Keratinocyte (primary cell): ENCODE measurements at regions not wholly inside any gene's neighbourhood (a gene's known extent, or its start where the extent isn't known, plus 50 kb on each side); places are given as distances from the start of the nearest gene placed in this dataset.

ENCODE experiments used
- DNase-seq: peaks from one replicate; pipeline ENCODE4 v3.0.0-alpha.2; 2011; ENCODE audit warnings: low read depth, missing footprints, low spot score
- FAIRE-seq: peaks from 2 replicates; lab custom pipeline; 2011; peaks lifted over from hg19 to GRCh38; lab: Jason Lieb, UNC
- H2AFZ ChIP-seq: 2 replicates; pipeline ENCODE4 v1.6.0; 2012; ENCODE audit warnings: low read length, control low read depth, inconsistent platforms; ENCODE audit not compliant: control insufficient read depth
- H3K27ac ChIP-seq: 2 replicates; pipeline ENCODE4 v1.5.1; 2011; ENCODE audit warnings: low read length; ENCODE audit not compliant: control insufficient read depth, insufficient read depth
- H3K27me3 ChIP-seq: 3 replicates; pipeline ENCODE4 v1.6.0; 2011; ENCODE audit warnings: low read length; ENCODE audit not compliant: control insufficient read depth, insufficient read depth; ENCODE audit errors: extremely low read depth
- H3K36me3 ChIP-seq, 2 experiments: 2 replicates in 1 of 2; 3 replicates in 1 of 2; pipeline ENCODE4 v1.5.1; 2011; ENCODE audit warnings: low read length in 2 of 2, mild to moderate bottlenecking in 1 of 2; ENCODE audit not compliant: control insufficient read depth in 2 of 2, insufficient read depth in 2 of 2; ENCODE audit errors: extremely low read depth in 1 of 2
- H3K4me1 ChIP-seq: 3 replicates; pipeline ENCODE4 v1.5.1; 2011; ENCODE audit warnings: low read length; ENCODE audit not compliant: control insufficient read depth, insufficient read depth; ENCODE audit errors: extremely low read depth
- H3K4me2 ChIP-seq: 3 replicates; pipeline ENCODE4 v1.6.0; 2011; ENCODE audit warnings: low read depth, low read length; ENCODE audit not compliant: control insufficient read depth, insufficient read depth; ENCODE audit errors: extremely low read depth
- H3K4me3 ChIP-seq, 3 experiments: fragments of 200-600 bp in 1 of 3; sonication (generic) in 1 of 3; 2 replicates in 2 of 3; 3 replicates in 1 of 3; pipeline ENCODE4 v1.5.1; 2011 to 2016; ENCODE audit warnings: low read length in 3 of 3, mild to moderate bottlenecking in 3 of 3, control low read depth in 2 of 3, inconsistent platforms in 1 of 3, low read depth in 1 of 3, mixed read lengths in 1 of 3, mixed run types in 1 of 3, moderate library complexity in 1 of 3; ENCODE audit not compliant: control insufficient read depth in 2 of 3, insufficient read depth in 2 of 3; ENCODE audit errors: extremely low read depth in 1 of 3
- H3K79me2 ChIP-seq: 2 replicates; pipeline ENCODE4 v1.6.0; 2012; ENCODE audit warnings: low read length; ENCODE audit not compliant: control insufficient read depth, insufficient read depth
- H3K9ac ChIP-seq: 3 replicates; pipeline ENCODE4 v1.6.0; 2011; ENCODE audit warnings: low read length; ENCODE audit not compliant: control insufficient read depth, insufficient read depth; ENCODE audit errors: extremely low read depth
- H3K9me1 ChIP-seq: 3 replicates; pipeline ENCODE4 v1.6.0; 2011; ENCODE audit warnings: low read length; ENCODE audit not compliant: control insufficient read depth, insufficient read depth; ENCODE audit errors: extremely low read depth
- H3K9me3 ChIP-seq: 2 replicates; pipeline ENCODE4 v1.5.1; 2012; ENCODE audit warnings: low read depth, low read length; ENCODE audit not compliant: control insufficient read depth
- H4K20me1 ChIP-seq: 3 replicates; pipeline ENCODE4 v1.6.0; 2011; ENCODE audit warnings: low read length; ENCODE audit not compliant: control insufficient read depth, insufficient read depth; ENCODE audit errors: extremely low read depth
- EZH2 ChIP-seq: IDR thresholded peaks from one replicate; pipeline ENCODE4 v1.6.1; 2012; ENCODE audit warnings: inconsistent platforms, mild to moderate bottlenecking, low read length, moderate library complexity
- dilution Hi-C: fragments of 300-500 bp; cut with MboI; formaldehyde crosslinking; loops from one replicate; pipeline ENCODE4 v1.7.0; 2020; ENCODE audit warnings: low sequenced_read_pairs; ENCODE audit not compliant: extremely low pct_ligation_motif_present
- TF ChIP-seq, protein P1 (sequence below), 3 experiments: IDR thresholded peaks in 1 of 3; conservative IDR thresholded peaks in 1 of 3; optimal IDR thresholded peaks in 1 of 3; 2 replicates in 2 of 3; 3 replicates in 1 of 3; pipeline versions ENCODE3 to v1.5.1; 2011; ENCODE audit warnings: low read length in 3 of 3, mild to moderate bottlenecking in 3 of 3, moderate library complexity in 2 of 3, control low read depth in 1 of 3, inconsistent platforms in 1 of 3; ENCODE audit not compliant: insufficient read depth in 2 of 3; ENCODE audit errors: extremely low read depth in 1 of 3

DNA sequence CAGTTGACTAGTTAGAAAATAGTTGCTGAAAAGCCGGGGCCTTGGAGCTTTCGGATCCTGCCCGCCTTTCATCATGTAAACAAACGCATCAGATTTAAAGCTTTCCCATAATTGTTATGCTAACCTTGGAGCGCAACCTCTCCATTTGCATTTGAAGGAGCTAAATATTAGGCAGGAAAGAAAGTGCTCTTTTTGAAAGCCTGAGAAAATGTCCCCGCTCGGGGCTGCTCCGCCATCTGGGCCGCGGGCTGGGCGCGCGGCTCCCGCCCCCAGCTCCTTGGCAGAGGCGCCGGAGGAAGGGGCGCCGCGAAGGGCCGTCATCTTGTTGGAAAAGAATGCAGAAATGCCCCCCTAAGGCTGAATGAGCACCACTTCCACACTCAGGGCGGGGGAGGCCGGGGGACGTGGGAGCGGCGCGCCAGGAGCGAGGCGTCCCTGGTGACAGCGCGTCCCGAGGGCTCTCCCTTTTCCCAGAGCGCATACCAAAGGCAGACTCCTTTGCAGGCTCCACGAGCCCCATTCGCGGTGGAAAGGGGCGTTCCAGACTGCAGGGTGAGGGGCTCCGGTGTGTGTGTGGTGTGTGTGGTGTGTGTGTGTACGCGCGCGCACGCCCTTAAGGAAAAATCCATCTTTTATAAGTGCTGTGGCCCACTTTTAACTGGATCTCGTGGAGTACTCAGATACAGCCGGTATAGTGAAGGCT, 145.6 kb upstream of the ID4 start:
- peak; percentile 19 for TF ChIP-seq EZH2
- TF ChIP-seq, protein P1, sequence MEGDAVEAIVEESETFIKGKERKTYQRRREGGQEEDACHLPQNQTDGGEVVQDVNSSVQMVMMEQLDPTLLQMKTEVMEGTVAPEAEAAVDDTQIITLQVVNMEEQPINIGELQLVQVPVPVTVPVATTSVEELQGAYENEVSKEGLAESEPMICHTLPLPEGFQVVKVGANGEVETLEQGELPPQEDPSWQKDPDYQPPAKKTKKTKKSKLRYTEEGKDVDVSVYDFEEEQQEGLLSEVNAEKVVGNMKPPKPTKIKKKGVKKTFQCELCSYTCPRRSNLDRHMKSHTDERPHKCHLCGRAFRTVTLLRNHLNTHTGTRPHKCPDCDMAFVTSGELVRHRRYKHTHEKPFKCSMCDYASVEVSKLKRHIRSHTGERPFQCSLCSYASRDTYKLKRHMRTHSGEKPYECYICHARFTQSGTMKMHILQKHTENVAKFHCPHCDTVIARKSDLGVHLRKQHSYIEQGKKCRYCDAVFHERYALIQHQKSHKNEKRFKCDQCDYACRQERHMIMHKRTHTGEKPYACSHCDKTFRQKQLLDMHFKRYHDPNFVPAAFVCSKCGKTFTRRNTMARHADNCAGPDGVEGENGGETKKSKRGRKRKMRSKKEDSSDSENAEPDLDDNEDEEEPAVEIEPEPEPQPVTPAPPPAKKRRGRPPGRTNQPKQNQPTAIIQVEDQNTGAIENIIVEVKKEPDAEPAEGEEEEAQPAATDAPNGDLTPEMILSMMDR (optimal IDR thresholded peaks at IDR 0.05 in 1 of 3, IDR thresholded peaks at IDR 0.05 in 1 of 3, conservative IDR thresholded peaks at IDR 0.05 in 1 of 3; ENCODE audit: extremely low read depth in 1 of 3, insufficient read depth in 2 of 3, low read length in 3 of 3) = no peak
- Histone ChIP-seq H3K27ac (no peak overlapping the region), H3K9me1 (no peaks in the 10 kb centered on the region), H3K36me3 (no peaks in the 10 kb centered on the region), H2AFZ (no peak overlapping the region), H3K27me3 (peaks cover 23% of the 10 kb centered on the region), H3K4me1 (no peaks in the 10 kb centered on the region), H3K9me3 (no peaks in the 10 kb centered on the region), H3K4me3 (no peak overlapping the region), H3K9ac (no peak overlapping the region), H4K20me1 (no peaks in the 10 kb centered on the region), H3K79me2 (no peaks in the 10 kb centered on the region), H3K4me2 (no peak overlapping the region)
- dilution Hi-C loops = no loop called here
- DNase-seq = no peak
- no peak for FAIRE-seq

DNA sequence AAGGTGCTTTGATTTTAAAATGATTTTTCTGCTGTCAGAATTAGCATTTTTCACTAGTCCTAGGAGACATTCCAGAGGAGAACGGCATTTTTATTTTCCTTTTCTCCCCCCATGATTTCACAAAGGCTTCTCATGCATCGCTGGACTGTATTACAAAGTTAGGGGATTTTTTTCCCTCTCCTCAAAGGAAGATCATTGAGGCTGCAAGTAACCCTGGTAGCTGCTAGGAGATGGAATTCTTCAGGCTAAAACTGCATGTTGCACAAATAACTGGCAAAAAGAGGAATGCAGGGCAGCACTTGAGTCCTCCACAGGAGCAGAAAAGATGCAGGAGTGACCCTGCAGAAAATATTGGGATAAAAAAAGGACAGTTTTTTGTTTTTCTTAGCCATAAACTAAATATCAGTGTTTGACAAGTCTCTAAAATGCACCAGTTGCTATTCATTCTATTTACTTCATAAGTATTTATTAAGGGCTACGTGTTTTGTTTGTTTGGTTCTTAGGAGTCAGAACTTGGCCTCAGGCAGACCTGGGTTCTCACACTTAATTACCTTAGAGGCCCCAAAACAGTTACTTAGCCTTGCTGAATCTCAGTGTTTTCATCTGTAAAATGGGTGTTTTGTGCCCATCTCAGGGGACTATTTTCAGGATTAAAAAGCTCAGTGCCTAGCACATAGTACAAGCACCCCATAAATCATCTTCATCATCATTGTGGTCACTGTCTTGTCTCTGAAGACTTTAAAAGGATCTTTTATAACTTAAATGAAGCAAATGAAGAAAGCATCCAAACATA, 144.5 kb upstream of the ID4 start:
- Histone ChIP-seq H3K79me2 (no peaks in the 10 kb centered on the region), H3K27ac (no peak overlapping the region), H3K36me3 (no peaks in the 10 kb centered on the region), H3K9ac (no peak overlapping the region), H3K9me1 (no peaks in the 10 kb centered on the region), H2AFZ (no peak overlapping the region), H3K9me3 (no peaks in the 10 kb centered on the region), H3K27me3 (peaks cover 23% of the 10 kb centered on the region), H4K20me1 (no peaks in the 10 kb centered on the region), H3K4me3 (no peak overlapping the region), H3K4me2 (no peak overlapping the region), H3K4me1 (no peaks in the 10 kb centered on the region)
- dilution Hi-C loops = no loop called here
- FAIRE-seq (no peak), DNase-seq (no peak)
- TF ChIP-seq, protein P1 (optimal IDR thresholded peaks at IDR 0.05 in 1 of 3, IDR thresholded peaks at IDR 0.05 in 1 of 3, conservative IDR thresholded peaks at IDR 0.05 in 1 of 3; ENCODE audit: extremely low read depth in 1 of 3, insufficient read depth in 2 of 3, low read length in 3 of 3) = no peak
- TF ChIP-seq EZH2 = no peak
